ENCODE measurements at regions not wholly inside any gene's neighbourhood (a gene's known extent, or its start where the extent isn't known, plus 50 kb on each side); places are given as distances from the start of the nearest gene placed in this dataset.

DNA sequence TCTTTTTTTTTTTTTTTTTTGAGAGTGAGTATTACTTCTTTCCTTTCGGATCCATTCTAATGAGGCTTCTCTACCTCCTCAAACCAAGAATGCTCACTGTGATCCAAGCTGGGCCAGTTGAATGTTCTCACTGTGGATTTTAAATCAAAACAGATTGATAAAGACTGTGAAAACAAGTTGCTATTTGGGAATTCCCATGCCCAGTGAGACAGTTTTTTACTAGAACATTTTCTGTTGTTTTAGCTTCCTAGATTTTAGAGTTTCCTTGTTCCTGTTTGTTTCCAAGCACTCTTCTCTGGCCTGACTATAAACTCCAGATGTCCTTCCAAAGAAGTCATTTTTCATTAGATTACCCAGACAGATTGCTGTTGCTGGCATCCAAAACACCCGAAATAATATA, 60.1 kb upstream of the GALNT15 start:
- TF ChIP-seq YY1 (IDR thresholded peaks at IDR 0.05; ENCODE audit: insufficient read depth, insufficient read length), result no peak
- TF ChIP-seq ZNF274 (IDR thresholded peaks at IDR 0.05; ENCODE audit: low read depth, low read length), result no peak
- no peak for TF ChIP-seq SUZ12 (IDR thresholded peaks at IDR 0.05; ENCODE audit: extremely low read depth, insufficient read depth, insufficient read length)

DNA sequence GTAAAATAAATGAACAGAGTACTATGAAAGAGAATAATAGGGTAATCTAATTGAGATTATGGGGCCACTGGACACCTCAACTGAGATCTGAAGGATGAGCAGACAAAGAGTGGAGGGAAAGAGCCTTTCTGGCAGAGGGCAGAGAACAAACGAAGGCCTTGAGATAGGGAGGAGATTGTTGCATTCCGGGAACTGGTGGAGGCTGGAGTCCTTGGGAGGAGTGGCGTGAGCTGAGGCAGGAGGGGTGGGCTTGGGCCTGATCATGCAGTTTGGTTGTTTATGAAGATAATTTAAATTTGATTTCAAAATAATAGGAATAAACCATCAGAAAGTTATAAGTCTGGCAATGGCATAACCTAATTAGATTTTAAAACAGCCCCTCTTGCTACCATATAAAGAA, 59.5 kb upstream of the GALNT15 start:
- H3K4me1 ChIP-seq (ENCODE audit: insufficient read depth, insufficient read length), result no peaks in the 10 kb centered on the region
- H3K4me3 ChIP-seq (ENCODE audit: insufficient read length, low read depth), result no peak overlapping the region
- no peaks in the 10 kb centered on the region for H3K9me3 ChIP-seq (ENCODE audit: insufficient read depth, low read length)
- no peak overlapping the region for H3K9ac ChIP-seq (ENCODE audit: insufficient read length, low read depth)
- DNase-seq (ENCODE audit: low read depth, low spot score), result no peak
- H3K27me3 ChIP-seq (ENCODE audit: insufficient read depth, insufficient read length), result no peaks in the 10 kb centered on the region
- no peak for TF ChIP-seq ZNF274 (IDR thresholded peaks at IDR 0.05; ENCODE audit: low read depth, low read length)
- no peak for TF ChIP-seq SUZ12 (IDR thresholded peaks at IDR 0.05; ENCODE audit: extremely low read depth, insufficient read depth, insufficient read length)
- no peak for TF ChIP-seq YY1 (IDR thresholded peaks at IDR 0.05; ENCODE audit: insufficient read depth, insufficient read length)
- no peaks in the 10 kb centered on the region for H3K36me3 ChIP-seq (ENCODE audit: insufficient read depth, insufficient read length, low read length)

More for the DNA sequence above, 60.1 kb upstream of the GALNT15 start:
- Histone ChIP-seq H3K36me3 (ENCODE audit: insufficient read depth, insufficient read length, low read length) (no peaks in the 10 kb centered on the region), H3K4me3 (ENCODE audit: insufficient read length, low read depth) (no peak overlapping the region), H3K9me3 (ENCODE audit: insufficient read depth, low read length) (no peaks in the 10 kb centered on the region), H3K4me1 (ENCODE audit: insufficient read depth, insufficient read length) (no peaks in the 10 kb centered on the region), H3K27me3 (ENCODE audit: insufficient read depth, insufficient read length) (no peaks in the 10 kb centered on the region), H3K9ac (ENCODE audit: insufficient read length, low read depth) (no peak overlapping the region)
- no peak for DNase-seq (ENCODE audit: low read depth, low spot score)

DNA sequence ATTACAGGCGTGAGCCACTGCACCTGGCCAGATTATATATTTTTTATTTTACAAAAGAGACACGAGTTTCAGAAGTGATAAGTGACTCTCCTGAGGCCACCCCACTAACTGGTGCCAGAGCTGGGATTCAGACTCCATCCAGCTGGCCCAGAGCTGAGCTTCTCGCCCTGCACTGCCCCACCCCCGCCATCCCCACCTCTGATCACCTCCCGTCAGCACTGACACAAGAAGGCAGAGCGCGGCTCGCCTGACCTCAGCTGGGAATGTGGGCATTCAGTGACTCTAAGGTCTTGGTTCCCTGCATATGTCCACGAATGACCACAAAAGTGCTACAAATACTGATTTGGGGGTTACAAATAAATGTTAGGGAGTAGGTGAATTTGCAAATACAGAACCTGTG, 56.1 kb upstream of the GALNT15 start:
- Histone ChIP-seq H3K9me3 (ENCODE audit: insufficient read depth, low read length) (no peaks in the 10 kb centered on the region), H3K4me1 (ENCODE audit: insufficient read depth, insufficient read length) (no peaks in the 10 kb centered on the region), H3K4me3 (ENCODE audit: insufficient read length, low read depth) (no peak overlapping the region), H3K27me3 (ENCODE audit: insufficient read depth, insufficient read length) (no peaks in the 10 kb centered on the region), H3K36me3 (ENCODE audit: insufficient read depth, insufficient read length, low read length) (no peaks in the 10 kb centered on the region), H3K9ac (ENCODE audit: insufficient read length, low read depth) (no peak overlapping the region)
- DNase-seq (ENCODE audit: low read depth, low spot score), result no peak
- TF ChIP-seq SUZ12 (IDR thresholded peaks at IDR 0.05; ENCODE audit: extremely low read depth, insufficient read depth, insufficient read length) (no peak), YY1 (IDR thresholded peaks at IDR 0.05; ENCODE audit: insufficient read depth, insufficient read length) (no peak), ZNF274 (IDR thresholded peaks at IDR 0.05; ENCODE audit: low read depth, low read length) (no peak)

DNA sequence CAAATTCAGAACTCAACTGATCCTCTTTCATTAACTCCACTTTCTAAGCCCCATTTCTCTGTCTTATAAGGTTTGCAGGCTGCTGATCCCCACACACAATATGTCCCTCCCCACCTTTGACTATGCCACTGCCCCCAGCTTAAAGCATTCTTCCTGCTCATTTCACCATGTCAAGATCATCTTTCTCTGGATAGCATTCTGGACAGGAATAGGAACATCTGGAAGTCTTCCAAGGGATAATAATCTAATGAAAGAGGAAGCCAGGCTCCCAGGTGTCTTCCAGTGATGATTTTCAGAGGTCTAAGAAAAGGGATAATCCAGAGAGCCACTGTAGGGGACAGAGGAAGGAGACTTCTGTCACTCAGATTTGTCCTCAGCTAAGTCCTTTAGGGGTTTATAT, 54.6 kb upstream of the GALNT15 start:
- H3K4me1 ChIP-seq (ENCODE audit: insufficient read depth, insufficient read length), result no peaks in the 10 kb centered on the region
- no peaks in the 10 kb centered on the region for H3K36me3 ChIP-seq (ENCODE audit: insufficient read depth, insufficient read length, low read length)
- H3K9ac ChIP-seq (ENCODE audit: insufficient read length, low read depth), result no peak overlapping the region
- H3K27me3 ChIP-seq (ENCODE audit: insufficient read depth, insufficient read length), result no peaks in the 10 kb centered on the region
- H3K9me3 ChIP-seq (ENCODE audit: insufficient read depth, low read length), result no peaks in the 10 kb centered on the region
- H3K4me3 ChIP-seq (ENCODE audit: insufficient read length, low read depth), result no peak overlapping the region
- TF ChIP-seq YY1 (IDR thresholded peaks at IDR 0.05; ENCODE audit: insufficient read depth, insufficient read length), result no peak
- no peak for TF ChIP-seq SUZ12 (IDR thresholded peaks at IDR 0.05; ENCODE audit: extremely low read depth, insufficient read depth, insufficient read length)
- TF ChIP-seq ZNF274 (IDR thresholded peaks at IDR 0.05; ENCODE audit: low read depth, low read length), result no peak
- no peak for DNase-seq (ENCODE audit: low read depth, low spot score)

DNA sequence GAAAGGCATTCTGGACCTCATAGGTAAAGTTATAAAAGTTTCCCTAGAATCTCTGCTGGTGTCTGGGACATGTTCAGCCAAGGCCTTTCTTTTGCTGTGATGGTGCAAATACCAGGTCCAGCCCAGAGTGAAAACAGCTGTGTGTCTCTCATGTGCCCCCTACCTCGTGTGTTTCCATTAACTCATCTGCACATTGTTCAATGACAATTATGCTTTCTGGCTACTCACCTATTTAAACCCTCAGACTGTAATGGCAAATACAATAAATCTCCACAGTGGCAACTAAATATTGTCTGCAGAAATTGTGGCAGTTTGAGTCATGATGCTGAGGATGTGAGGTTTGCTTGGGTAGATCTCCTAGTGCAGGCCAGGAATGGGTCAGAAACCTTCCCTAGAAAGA, 53.1 kb upstream of the GALNT15 start:
- H3K36me3 ChIP-seq (ENCODE audit: insufficient read depth, insufficient read length, low read length), result no peaks in the 10 kb centered on the region
- H3K27me3 ChIP-seq (ENCODE audit: insufficient read depth, insufficient read length), result no peaks in the 10 kb centered on the region
- no peak for DNase-seq (ENCODE audit: low read depth, low spot score)
- no peak for TF ChIP-seq SUZ12 (IDR thresholded peaks at IDR 0.05; ENCODE audit: extremely low read depth, insufficient read depth, insufficient read length)
- TF ChIP-seq ZNF274 (IDR thresholded peaks at IDR 0.05; ENCODE audit: low read depth, low read length), result no peak
- no peak for TF ChIP-seq YY1 (IDR thresholded peaks at IDR 0.05; ENCODE audit: insufficient read depth, insufficient read length)
- H3K4me1 ChIP-seq (ENCODE audit: insufficient read depth, insufficient read length), result no peaks in the 10 kb centered on the region
- H3K9ac ChIP-seq (ENCODE audit: insufficient read length, low read depth), result no peak overlapping the region
- H3K4me3 ChIP-seq (ENCODE audit: insufficient read length, low read depth), result no peak overlapping the region
- H3K9me3 ChIP-seq (ENCODE audit: insufficient read depth, low read length), result 0 out of 2 replicates have a peak, but pooled peaks cover 3% of the 10 kb centered on the region

DNA sequence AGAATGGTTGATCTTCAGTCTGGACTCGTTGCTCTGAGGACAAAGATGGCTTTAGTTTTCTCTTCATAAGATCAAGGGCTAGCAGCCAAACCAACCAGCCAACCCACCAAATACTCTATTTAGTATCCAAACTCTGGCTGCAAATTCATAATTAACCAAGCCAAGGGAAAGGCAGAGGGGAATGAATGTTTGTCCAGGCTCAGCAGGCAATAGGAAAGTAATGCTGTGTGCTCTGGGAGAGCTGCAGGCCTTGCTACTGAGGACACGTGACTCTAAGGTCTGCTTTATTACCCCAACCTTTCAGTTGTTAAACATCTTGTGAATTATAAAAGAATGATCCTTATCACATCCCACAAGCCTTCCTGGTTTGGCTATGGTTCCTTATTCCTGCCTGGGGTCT, 52.3 kb upstream of the GALNT15 start:
- no peaks in the 10 kb centered on the region for H3K4me1 ChIP-seq (ENCODE audit: insufficient read depth, insufficient read length)

DNA sequence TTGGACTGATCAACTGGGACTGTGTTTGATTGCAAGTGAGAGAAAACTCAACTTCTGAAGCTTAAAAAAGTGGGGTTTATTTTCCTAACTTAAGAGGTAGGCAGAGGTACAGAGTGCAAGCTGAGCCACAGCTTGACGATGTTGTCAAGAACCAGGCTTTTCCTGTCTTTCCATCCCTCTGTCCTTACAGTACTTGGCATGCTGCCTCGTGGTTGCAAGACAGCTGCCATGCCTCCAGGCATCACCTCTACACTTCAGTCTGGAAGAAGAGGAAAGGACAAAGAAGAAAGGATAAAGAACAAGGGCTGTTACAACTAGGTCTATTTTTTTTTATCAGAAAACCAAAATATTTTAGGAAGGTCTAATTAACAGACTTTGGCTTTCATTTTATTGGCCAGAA, 51.8 kb upstream of the GALNT15 start:
- no peak for TF ChIP-seq YY1 (IDR thresholded peaks at IDR 0.05; ENCODE audit: insufficient read depth, insufficient read length)
- no peak for TF ChIP-seq SUZ12 (IDR thresholded peaks at IDR 0.05; ENCODE audit: extremely low read depth, insufficient read depth, insufficient read length)
- TF ChIP-seq ZNF274 (IDR thresholded peaks at IDR 0.05; ENCODE audit: low read depth, low read length), result no peak
- no peaks in the 10 kb centered on the region for H3K4me1 ChIP-seq (ENCODE audit: insufficient read depth, insufficient read length)
- no peak for DNase-seq (ENCODE audit: low read depth, low spot score)
- 0 out of 2 replicates have a peak, but pooled peaks cover 3% of the 10 kb centered on the region for H3K9me3 ChIP-seq (ENCODE audit: insufficient read depth, low read length)
- H3K4me3 ChIP-seq (ENCODE audit: insufficient read length, low read depth), result no peak overlapping the region
- H3K9ac ChIP-seq (ENCODE audit: insufficient read length, low read depth), result no peak overlapping the region
- H3K27me3 ChIP-seq (ENCODE audit: insufficient read depth, insufficient read length), result no peaks in the 10 kb centered on the region
- H3K36me3 ChIP-seq (ENCODE audit: insufficient read depth, insufficient read length, low read length), result no peaks in the 10 kb centered on the region

More for the DNA sequence above, 52.3 kb upstream of the GALNT15 start:
- Histone ChIP-seq H3K36me3 (ENCODE audit: insufficient read depth, insufficient read length, low read length) (no peaks in the 10 kb centered on the region), H3K4me3 (ENCODE audit: insufficient read length, low read depth) (no peak overlapping the region), H3K9me3 (ENCODE audit: insufficient read depth, low read length) (0 out of 2 replicates have a peak, but pooled peaks cover 3% of the 10 kb centered on the region), H3K9ac (ENCODE audit: insufficient read length, low read depth) (no peak overlapping the region), H3K27me3 (ENCODE audit: insufficient read depth, insufficient read length) (no peaks in the 10 kb centered on the region)
- no peak for DNase-seq (ENCODE audit: low read depth, low spot score)
- TF ChIP-seq SUZ12 (IDR thresholded peaks at IDR 0.05; ENCODE audit: extremely low read depth, insufficient read depth, insufficient read length) (no peak), ZNF274 (IDR thresholded peaks at IDR 0.05; ENCODE audit: low read depth, low read length) (no peak), YY1 (IDR thresholded peaks at IDR 0.05; ENCODE audit: insufficient read depth, insufficient read length) (no peak)
